ENCODE measurements at regions not wholly inside any gene's neighbourhood (a gene's known extent, or its start where the extent isn't known, plus 50 kb on each side); places are given as distances from the start of the nearest gene placed in this dataset.
"Not testable (repeated sequence)": the region's sequence is repeated elsewhere in the genome, so short reads cannot be mapped to it uniquely, and the experiment has no call there.

- DNase-seq = no peak
These were observed 139.1 kb upstream of the FMN2 start for GRCh38 chr1:239952348-239953308.

- DNase-seq = no peak
These were observed 136.8 kb upstream of the FMN2 start for GRCh38 chr1:239954836-239955235.

DNA sequence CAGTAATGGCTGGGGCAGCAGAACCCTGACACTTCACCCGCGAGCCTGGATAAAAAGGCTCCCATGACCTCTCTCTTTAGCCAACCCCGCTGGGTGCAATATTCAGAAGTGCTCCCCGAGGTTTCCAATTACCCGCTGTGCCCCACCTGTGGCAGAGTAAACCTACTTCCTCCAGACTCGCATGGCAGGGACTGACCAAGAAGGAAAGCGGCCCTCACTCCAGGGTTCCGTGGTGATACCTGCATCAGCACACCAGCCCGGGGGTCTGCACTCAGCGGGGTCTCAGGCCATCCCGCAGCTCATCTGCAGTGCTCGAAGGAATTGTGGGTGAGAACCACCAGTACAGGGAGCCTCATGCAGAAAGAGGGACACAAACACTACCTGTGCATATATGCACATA is 136.3 kb upstream of the FMN2 start:
- DNase-seq = no peak

DNA sequence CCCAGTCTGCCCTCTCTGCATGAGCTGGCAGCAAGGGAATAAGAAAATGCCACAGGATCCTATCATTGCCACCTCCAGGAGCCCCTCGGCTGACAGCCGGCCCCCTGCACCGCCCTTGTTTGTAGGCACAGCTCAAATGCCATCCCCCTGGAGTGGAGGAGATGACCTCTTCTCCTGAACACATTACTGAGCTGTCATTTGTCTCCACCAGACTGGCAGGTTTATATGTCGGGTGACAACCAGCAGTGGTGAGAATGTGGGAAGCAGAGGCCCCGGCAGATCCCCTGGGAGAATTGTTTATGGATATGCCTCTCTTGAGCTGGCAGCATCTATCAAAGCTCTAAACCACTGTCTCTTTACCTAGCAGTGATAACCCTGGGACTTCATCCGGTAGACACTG is 135.4 kb upstream of the FMN2 start:
- no peak for DNase-seq

GRCh38 chr1:239958063-239958462 is 133.6 kb upstream of the FMN2 start:
- no peak for DNase-seq

- no peak for DNase-seq
These were observed 131.3 kb upstream of the FMN2 start for GRCh38 chr1:239960366-239960765.

DNA sequence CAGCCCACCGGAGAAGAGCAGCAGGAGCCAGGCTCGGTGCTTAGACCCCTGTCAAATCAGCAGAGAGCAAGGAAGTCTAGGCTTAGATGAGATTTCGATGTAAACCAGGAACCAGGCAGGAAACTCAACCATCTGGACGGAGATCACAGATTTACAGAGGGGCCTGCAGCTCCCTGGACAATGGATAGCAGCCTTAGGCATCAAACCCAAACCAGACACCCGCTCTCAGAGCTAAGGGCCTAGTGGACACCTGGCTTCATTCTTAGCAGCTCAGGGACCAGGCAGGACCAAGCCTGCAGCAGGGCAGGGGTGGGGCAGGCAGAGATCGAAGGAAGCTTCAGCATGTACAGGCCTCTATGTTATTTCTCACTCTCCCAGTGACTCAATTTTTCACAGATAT is 127.8 kb upstream of the FMN2 start:
- DNase-seq = no peak

- no peak for DNase-seq
These were observed 115.3 kb upstream of the FMN2 start for GRCh38 chr1:239976130-239976968.

DNA sequence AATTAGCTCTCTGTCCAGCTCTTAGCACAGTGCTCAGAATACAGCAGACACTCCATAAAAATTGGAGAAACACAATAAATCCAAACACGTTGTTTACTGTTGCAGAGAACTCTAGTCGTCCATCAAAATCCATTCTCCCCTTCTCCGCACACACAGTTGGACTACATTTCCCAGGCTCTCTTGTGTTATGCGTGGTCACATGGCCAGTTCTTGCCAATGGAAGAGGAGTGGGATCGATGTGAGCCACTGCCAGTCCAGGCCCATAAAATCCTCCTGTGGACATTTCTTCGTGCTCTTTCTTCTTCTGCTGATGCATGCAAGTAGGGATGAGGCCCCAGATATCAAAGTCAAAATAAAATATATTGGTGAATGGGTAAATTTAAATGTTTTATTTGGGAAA is 114.3 kb upstream of the FMN2 start:
- DNase-seq = no peak

DNA sequence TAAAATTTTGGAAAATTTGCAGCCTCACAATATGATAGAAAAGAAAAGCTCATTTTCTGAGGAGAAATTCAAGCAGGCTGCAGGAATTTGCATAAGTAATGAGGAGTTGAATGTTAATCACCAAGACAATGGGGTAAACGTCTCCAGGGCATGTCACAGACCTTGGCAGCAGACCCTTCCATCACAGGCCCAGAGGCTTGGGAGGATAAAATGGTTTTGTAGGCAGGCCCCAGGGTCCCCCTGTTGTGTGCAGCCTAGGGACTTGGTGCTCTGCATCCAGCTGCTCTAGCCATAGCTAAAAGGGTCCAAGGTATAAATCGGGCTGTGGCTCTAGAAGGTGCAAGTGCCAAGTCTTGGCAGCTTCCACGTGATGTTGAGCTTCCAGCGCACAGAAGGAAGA is 112.2 kb upstream of the FMN2 start:
- no peak for DNase-seq

DNA sequence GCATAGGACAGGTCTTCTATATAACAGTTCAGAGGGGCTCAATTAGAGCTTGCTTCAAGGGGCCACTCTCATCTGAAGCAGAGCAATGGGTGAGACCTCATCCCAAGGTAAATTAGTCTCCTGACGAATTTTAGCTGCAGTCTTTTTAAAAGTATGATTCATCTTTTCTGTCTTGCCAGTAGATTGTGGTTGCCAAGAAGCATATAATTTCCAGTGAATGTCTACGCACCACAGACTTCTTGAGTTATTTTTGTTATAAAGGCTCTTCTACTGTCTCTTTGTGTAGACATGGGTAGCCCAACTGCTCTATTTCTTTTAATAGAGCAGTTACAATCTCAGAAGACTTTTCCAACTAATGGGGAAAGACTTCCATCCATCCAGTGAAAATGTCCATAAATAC is 108.9 kb upstream of the FMN2 start:
- no peak for DNase-seq

- DNase-seq = no peak
These were observed 106.6 kb upstream of the FMN2 start for GRCh38 chr1:239985044-239985443.

GRCh38 chr1:239987103-239987745 is 104.5 kb upstream of the FMN2 start:
- no peak for DNase-seq

- DNase-seq = no peak
These were observed 101.7 kb upstream of the FMN2 start for GRCh38 chr1:239989990-239990389.

DNA sequence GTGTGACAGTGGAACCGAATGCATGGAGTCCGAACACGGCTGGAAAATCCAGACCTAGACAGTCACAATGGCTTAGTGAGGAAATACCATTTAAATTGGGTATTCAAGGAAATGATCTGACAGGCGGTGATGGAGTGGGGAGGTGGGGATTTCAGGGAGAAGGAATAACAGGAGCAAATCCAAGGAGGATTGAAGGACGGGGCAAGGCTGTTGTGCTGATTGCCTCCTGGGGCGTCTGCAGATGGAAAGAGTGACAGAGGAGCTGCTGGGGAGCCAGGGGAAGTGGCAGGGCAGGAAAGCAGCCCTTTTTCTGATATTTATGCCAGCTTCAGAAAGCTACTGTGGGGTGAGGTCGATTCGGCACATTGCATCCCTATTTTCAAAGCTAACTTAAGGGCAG is 99.1 kb upstream of the FMN2 start:
- not testable (repeated sequence) for DNase-seq

- no peak for DNase-seq
These were observed 98.3 kb upstream of the FMN2 start for GRCh38 chr1:239993366-239993765.

GRCh38 chr1:239995281-239995680 is 96.4 kb upstream of the FMN2 start:
- DNase-seq = no peak

DNA sequence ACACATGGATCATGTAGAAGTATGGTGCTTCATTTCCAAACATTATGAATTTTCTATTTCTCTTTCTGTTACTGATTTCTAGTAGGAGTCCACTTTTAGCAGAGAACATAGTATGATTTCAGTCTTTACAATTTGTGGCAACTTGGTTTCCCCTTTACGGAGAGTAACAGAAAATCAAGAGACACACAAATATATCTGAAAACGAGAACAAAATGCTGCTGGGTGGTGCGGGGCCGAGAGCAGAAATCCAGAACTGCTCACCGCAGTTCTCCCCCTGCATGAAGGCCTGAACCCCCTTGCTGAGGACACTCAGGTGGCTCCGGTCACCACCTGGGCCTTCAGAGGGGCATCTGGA is 94.5 kb upstream of the FMN2 start:
- DNase-seq = no peak

DNA sequence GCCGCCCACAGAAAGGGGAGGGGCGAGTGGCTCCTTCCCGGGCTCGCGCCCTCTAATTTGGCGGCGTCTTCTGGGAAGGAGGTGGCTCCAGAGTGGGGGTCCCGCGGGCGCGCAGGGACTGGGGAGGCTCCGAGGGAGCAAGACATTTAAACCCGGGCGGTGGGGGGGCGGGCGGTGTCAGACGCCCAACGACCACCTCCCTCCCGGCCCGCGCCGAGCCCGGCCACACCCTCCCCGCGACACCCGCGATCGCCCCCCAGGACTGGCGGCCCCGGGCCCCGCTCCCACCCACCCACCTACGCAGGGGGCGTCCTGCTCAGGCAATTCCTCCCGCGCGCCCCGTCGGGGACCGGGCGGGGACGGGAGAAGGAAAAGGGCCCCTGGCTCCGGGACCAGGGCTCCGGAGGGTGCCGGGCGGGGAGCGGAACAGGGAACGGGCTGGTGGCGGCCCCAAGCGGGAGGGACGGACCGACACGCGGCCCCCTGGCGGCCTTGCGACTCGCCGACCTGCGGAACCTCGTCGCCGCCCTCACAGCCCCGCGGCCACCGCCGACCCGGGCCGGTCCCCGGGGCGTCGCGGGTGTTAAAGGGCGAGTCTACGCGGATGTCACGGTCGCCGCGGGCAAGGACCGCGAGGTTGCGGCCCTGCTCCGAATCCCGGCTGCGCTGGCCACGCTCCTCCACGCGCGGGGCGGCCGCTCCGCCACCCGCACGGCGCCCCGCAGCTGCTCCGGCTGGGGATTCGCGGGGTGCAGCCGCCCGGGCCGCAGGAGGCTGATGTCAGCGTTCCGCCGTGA is 94.0 kb upstream of the FMN2 start:
- no peak for DNase-seq

GRCh38 chr1:239998312-239998649 is 93.4 kb upstream of the FMN2 start:
- DNase-seq = no peak

- DNase-seq = no peak
These were observed 92.5 kb upstream of the FMN2 start for GRCh38 chr1:239999170-239999569.

GRCh38 chr1:240000634-240001033 is 91.0 kb upstream of the FMN2 start:
- DNase-seq = no peak
